Activated naive CD4-positive, alpha-beta T cell treated with anti-CD3 and anti-CD28 coated beads, Interleukin-2, amount 10 ng/mL, durations not matched to agents 7 days and 5 days (primary cell): ENCODE measurements at regions not wholly inside any gene's neighbourhood (a gene's known extent, or its start where the extent isn't known, plus 50 kb on each side); places are given as distances from the start of the nearest gene placed in this dataset.

Source experiments
- CTCF ChIA-PET: fragments of 350-600 bp; sonication (Branson Sonifier 250); formaldehyde crosslinking; loops from one replicate; lab custom pipeline; 2021; ENCODE audit warnings: antibody characterized with exemption; lab: Charles Lee
- DNase-seq: peaks from one replicate; pipeline ENCODE4 v3.0.0-alpha.2; 2020
- H3K27ac Mint-ChIP-seq: one replicate; pipeline ENCODE4 v1.8.0; 2021; ENCODE audit warnings: mild to moderate bottlenecking, moderate library complexity, mixed read lengths
- H3K27me3 Mint-ChIP-seq: one replicate; pipeline ENCODE4 v1.8.0; 2021; ENCODE audit warnings: mild to moderate bottlenecking, mixed read lengths
- H3K36me3 Mint-ChIP-seq: one replicate; pipeline ENCODE4 v1.8.0; 2021; ENCODE audit warnings: mixed read lengths
- H3K4me1 Mint-ChIP-seq: one replicate; pipeline ENCODE4 v1.8.0; 2021; ENCODE audit warnings: mixed read lengths
- H3K4me3 Mint-ChIP-seq: one replicate; pipeline ENCODE4 v1.8.0; 2021; ENCODE audit warnings: mild to moderate bottlenecking, moderate library complexity, mixed read lengths
- H3K9me3 Mint-ChIP-seq: one replicate; pipeline ENCODE4 v1.8.0; 2021; ENCODE audit warnings: mixed read lengths

GRCh38 chr12:127284021-127284420, 982.9 kb upstream of the TMEM132C start:
- peaks cover 11% of the 10 kb centered on the region for H3K27me3 Mint-ChIP-seq
- H3K9me3 Mint-ChIP-seq, result no peaks in the 10 kb centered on the region
- H3K36me3 Mint-ChIP-seq, result no peaks in the 10 kb centered on the region
- no peaks in the 10 kb centered on the region for H3K4me1 Mint-ChIP-seq
- CTCF ChIA-PET, result interaction anchor here (1.9 kb wide), 1 partner anchor 9 kb away, joined by 8 read pairs; no protein-coding TSS in a partner anchor
- no peak overlapping the region for H3K4me3 Mint-ChIP-seq
- DNase-seq, result no peak
- H3K27ac Mint-ChIP-seq, result peak overlapping the region; percentile 5

GRCh38 chr12:127284870-127285431, 982.0 kb upstream of the TMEM132C start:
- no peaks in the 10 kb centered on the region for H3K36me3 Mint-ChIP-seq

DNA sequence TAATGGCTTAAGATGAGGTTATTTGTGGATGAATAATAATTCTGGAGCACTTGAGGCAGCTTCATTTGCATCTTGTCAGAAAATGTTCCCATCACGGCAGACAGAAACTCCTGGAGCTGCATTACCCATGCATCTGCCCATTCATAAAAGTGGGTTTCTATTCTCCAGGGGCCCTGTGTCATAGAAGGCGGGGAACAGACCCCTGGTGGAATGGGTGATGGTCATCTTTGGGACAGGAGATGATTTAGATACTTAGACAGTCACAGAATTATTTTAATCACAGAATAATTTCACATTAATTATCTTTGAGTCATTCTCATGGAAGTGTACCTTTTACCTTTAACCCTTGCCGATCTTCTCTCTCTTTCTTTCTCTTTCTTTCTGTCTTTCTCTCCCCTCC, 980.7 kb upstream of the TMEM132C start:
- CTCF ChIA-PET, result no interaction called here
- H3K27me3 Mint-ChIP-seq, result peaks cover 7% of the 10 kb centered on the region
- no peak overlapping the region for H3K27ac Mint-ChIP-seq

More at GRCh38 chr12:127284870-127285431, 982.0 kb upstream of the TMEM132C start:
- CTCF ChIA-PET, result interaction anchor here (0.9 to 1.9 kb wide), 2 partner anchors 8 to 275 kb away, joined by 4 to 8 read pairs; no protein-coding TSS in a partner anchor
- no peak overlapping the region for H3K27ac Mint-ChIP-seq
- no peaks in the 10 kb centered on the region for H3K9me3 Mint-ChIP-seq
- no peaks in the 10 kb centered on the region for H3K4me1 Mint-ChIP-seq
- no peak for DNase-seq
- H3K4me3 Mint-ChIP-seq, result no peak overlapping the region
- peaks cover 11% of the 10 kb centered on the region for H3K27me3 Mint-ChIP-seq

DNA sequence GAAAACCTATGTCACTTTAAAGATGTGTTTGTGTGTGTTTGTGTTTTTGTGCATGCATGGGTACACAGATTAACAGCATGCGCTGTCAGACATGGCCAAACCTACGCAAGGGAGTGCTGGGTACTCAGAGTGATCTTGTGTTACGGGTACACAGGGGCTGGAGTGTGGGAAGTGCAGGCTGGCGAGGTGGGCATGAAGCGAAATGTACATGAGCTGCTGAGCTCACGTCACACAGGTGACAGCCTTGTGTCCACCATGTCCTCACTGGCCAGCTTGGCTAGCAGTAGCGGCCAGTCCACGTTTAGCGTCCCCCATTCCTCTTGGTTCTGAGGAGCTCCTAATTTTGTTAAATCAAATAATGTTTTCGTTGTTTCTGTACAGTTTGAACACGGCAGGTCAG, 979.7 kb upstream of the TMEM132C start:
- no peaks in the 10 kb centered on the region for H3K9me3 Mint-ChIP-seq
- DNase-seq, result no peak
- H3K27ac Mint-ChIP-seq, result no peak overlapping the region
- no peak overlapping the region for H3K4me3 Mint-ChIP-seq
- H3K36me3 Mint-ChIP-seq, result no peaks in the 10 kb centered on the region
- CTCF ChIA-PET, result no interaction called here
- no peaks in the 10 kb centered on the region for H3K4me1 Mint-ChIP-seq
- H3K27me3 Mint-ChIP-seq, result peaks cover 2% of the 10 kb centered on the region

More for the DNA sequence above, 980.7 kb upstream of the TMEM132C start:
- H3K4me3 Mint-ChIP-seq, result no peak overlapping the region
- no peak for DNase-seq
- no peaks in the 10 kb centered on the region for H3K9me3 Mint-ChIP-seq
- no peaks in the 10 kb centered on the region for H3K36me3 Mint-ChIP-seq
- H3K4me1 Mint-ChIP-seq, result no peaks in the 10 kb centered on the region

GRCh38 chr12:127290251-127290650, 976.7 kb upstream of the TMEM132C start:
- H3K4me1 Mint-ChIP-seq, result no peaks in the 10 kb centered on the region
- H3K27me3 Mint-ChIP-seq, result no peaks in the 10 kb centered on the region
- H3K9me3 Mint-ChIP-seq, result no peaks in the 10 kb centered on the region
- CTCF ChIA-PET, result interaction anchor here (1.1 to 1.5 kb wide), 4 partner anchors 10 to 181 kb away, joined by 3 to 5 read pairs (median 4); no protein-coding TSS in a partner anchor
- no peak overlapping the region for H3K27ac Mint-ChIP-seq
- DNase-seq, result no peak
- no peak overlapping the region for H3K4me3 Mint-ChIP-seq
- no peaks in the 10 kb centered on the region for H3K36me3 Mint-ChIP-seq

GRCh38 chr12:127292736-127293135, 974.2 kb upstream of the TMEM132C start:
- H3K36me3 Mint-ChIP-seq, result no peaks in the 10 kb centered on the region
- H3K9me3 Mint-ChIP-seq, result no peaks in the 10 kb centered on the region
- no peaks in the 10 kb centered on the region for H3K27me3 Mint-ChIP-seq
- H3K4me1 Mint-ChIP-seq, result no peaks in the 10 kb centered on the region
- CTCF ChIA-PET, result interaction anchor here (1.1 to 1.8 kb wide), 5 partner anchors 8 to 184 kb away, joined by 4 to 20 read pairs (median 8); no protein-coding TSS in a partner anchor
- DNase-seq, result no peak
- H3K27ac Mint-ChIP-seq, result no peak overlapping the region
- no peak overlapping the region for H3K4me3 Mint-ChIP-seq

DNA sequence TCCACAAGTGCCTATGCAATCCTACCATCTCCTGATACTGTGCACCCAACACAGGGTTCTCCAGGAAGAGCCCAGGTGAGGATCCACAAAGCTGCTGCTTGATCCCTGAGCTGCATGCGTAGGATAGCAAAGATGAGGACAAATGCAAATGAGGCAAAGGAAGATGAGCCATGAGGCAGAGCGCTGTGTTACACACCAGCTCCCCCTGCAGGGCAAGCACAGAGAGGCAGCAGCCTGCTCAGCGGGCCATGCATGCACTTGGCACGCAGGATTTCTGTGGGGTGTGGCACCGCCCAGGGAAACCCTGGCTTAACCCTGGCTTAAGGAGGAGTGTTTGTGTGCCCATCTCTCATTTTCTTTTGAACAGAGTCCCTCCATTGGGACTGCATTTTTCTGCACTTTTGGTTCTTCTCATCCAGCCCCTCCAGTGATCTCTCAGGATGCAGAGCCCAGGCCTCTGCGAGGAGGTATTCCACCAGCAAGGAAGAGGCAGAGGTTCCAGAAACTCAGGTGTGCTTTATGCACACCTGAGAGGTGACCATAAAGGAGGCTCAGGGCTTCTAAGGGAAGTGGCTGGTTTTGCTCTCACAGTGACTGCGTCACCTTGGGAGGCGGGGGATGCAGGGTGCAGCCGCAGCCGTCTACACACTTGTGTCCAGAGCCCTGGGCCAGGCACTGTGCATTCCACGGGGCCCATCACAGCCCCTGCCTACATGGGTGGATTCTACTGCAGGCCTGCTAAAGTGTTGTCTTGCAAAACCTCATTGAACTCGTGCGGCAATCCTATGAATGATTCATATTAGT, 973.3 kb upstream of the TMEM132C start:
- H3K27ac Mint-ChIP-seq, result no peak overlapping the region
- CTCF ChIA-PET, result interaction anchor here (1.1 to 1.8 kb wide), 5 partner anchors 9 to 185 kb away, joined by 4 to 20 read pairs (median 8); no protein-coding TSS in a partner anchor
- H3K27me3 Mint-ChIP-seq, result no peaks in the 10 kb centered on the region
- DNase-seq, result peak; percentile 68
- no peaks in the 10 kb centered on the region for H3K36me3 Mint-ChIP-seq
- no peak overlapping the region for H3K4me3 Mint-ChIP-seq
- H3K9me3 Mint-ChIP-seq, result no peaks in the 10 kb centered on the region
- no peaks in the 10 kb centered on the region for H3K4me1 Mint-ChIP-seq

DNA sequence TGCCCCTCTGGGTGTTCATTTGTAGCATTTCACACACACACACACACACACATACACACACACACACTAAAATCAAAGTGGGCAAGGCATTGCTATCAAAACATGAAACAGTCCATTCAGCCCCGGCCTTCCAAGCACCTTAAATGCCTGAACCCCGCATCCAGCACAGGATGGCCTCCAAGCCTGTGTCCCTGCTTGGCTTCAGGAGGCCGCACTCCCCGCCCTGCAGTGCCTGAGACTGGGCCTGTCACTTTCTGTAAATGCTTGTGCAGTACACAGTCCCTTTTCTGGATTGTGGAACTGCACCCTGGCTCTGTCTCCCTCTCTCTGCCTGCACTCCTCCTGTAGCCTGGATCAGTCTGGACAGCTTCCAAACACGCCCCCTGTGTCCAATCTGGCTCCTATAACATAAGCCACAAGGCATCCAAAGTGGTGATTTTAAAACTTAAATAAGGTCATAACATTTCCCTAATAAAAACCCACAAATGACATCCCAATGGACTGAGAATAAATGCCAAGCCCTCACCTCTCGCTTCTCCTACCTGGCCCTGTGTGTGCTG, 972.2 kb upstream of the TMEM132C start:
- no peaks in the 10 kb centered on the region for H3K4me1 Mint-ChIP-seq
- no peak overlapping the region for H3K4me3 Mint-ChIP-seq
- H3K36me3 Mint-ChIP-seq, result no peaks in the 10 kb centered on the region
- CTCF ChIA-PET, result no interaction called here
- DNase-seq, result no peak
- no peak overlapping the region for H3K27ac Mint-ChIP-seq
- H3K27me3 Mint-ChIP-seq, result no peaks in the 10 kb centered on the region
- H3K9me3 Mint-ChIP-seq, result no peaks in the 10 kb centered on the region

- CTCF ChIA-PET, result interaction anchor here (0.6 kb wide), 1 partner anchor 64 kb away, joined by 3 read pairs; no protein-coding TSS in a partner anchor
- DNase-seq, result no peak
- Mint-ChIP-seq H3K4me3 (no peak overlapping the region), H3K27me3 (no peaks in the 10 kb centered on the region), H3K9me3 (no peaks in the 10 kb centered on the region), H3K4me1 (no peaks in the 10 kb centered on the region), H3K36me3 (no peaks in the 10 kb centered on the region), H3K27ac (no peak overlapping the region)
Observed at GRCh38 chr12:127295630-127296029, 971.3 kb upstream of the TMEM132C start.

- no peaks in the 10 kb centered on the region for H3K4me1 Mint-ChIP-seq
- no peaks in the 10 kb centered on the region for H3K9me3 Mint-ChIP-seq
- CTCF ChIA-PET, result interaction anchor here (0.9 kb wide), 1 partner anchor 188 kb away, joined by 5 read pairs; no protein-coding TSS in a partner anchor
- no peaks in the 10 kb centered on the region for H3K27me3 Mint-ChIP-seq
- no peak overlapping the region for H3K4me3 Mint-ChIP-seq
- no peak overlapping the region for H3K27ac Mint-ChIP-seq
- no peaks in the 10 kb centered on the region for H3K36me3 Mint-ChIP-seq
- DNase-seq, result no peak
Observed at GRCh38 chr12:127296591-127296990, 970.4 kb upstream of the TMEM132C start.

DNA sequence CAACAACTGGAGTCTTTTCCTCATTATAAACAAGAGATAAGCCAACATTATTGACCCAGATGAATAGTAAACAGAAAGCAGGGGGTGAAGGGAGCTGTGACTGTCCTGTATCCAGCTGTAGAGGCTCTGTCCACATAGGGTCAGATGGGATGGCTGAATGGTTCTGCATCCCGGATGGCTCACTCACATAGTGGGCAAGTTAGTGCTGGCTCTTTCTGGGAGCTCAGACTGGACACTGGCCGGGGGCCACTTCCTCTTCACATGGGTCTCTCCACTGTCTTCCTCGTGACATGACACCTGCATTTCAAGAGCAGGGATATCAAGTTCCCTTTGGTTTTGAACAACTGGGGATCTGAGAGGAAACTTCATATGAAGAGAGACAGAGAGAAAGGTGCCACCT, 969.6 kb upstream of the TMEM132C start:
- CTCF ChIA-PET, result interaction anchor here (0.9 kb wide), 1 partner anchor 189 kb away, joined by 5 read pairs; no protein-coding TSS in a partner anchor
- H3K4me3 Mint-ChIP-seq, result no peak overlapping the region
- H3K9me3 Mint-ChIP-seq, result no peaks in the 10 kb centered on the region
- no peak overlapping the region for H3K27ac Mint-ChIP-seq
- H3K27me3 Mint-ChIP-seq, result no peaks in the 10 kb centered on the region
- no peaks in the 10 kb centered on the region for H3K4me1 Mint-ChIP-seq
- no peaks in the 10 kb centered on the region for H3K36me3 Mint-ChIP-seq
- no peak for DNase-seq

DNA sequence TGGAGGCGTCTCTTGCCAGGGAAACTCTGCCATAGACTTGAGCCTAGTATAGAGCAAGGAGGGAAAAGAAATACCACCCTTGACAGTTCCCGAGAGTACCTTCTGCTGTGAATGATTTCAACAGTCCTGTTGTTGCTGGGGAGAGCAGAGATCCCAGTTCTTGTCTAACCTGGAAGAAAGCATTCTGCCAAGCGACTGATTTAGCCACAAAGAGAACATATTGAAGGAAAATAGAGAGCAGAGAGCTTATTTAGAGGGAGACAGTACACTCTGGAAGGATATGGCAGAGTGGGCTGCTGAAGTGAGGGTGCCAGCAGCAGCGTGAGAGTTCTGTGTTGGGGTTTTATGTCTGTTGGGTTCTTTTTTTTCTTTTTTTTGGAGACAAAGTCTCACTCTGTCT, 966.9 kb upstream of the TMEM132C start:
- no peaks in the 10 kb centered on the region for H3K36me3 Mint-ChIP-seq
- no peaks in the 10 kb centered on the region for H3K27me3 Mint-ChIP-seq
- H3K4me3 Mint-ChIP-seq, result no peak overlapping the region
- DNase-seq, result no peak
- no peak overlapping the region for H3K27ac Mint-ChIP-seq
- CTCF ChIA-PET, result no interaction called here
- H3K4me1 Mint-ChIP-seq, result no peaks in the 10 kb centered on the region
- H3K9me3 Mint-ChIP-seq, result no peaks in the 10 kb centered on the region

DNA sequence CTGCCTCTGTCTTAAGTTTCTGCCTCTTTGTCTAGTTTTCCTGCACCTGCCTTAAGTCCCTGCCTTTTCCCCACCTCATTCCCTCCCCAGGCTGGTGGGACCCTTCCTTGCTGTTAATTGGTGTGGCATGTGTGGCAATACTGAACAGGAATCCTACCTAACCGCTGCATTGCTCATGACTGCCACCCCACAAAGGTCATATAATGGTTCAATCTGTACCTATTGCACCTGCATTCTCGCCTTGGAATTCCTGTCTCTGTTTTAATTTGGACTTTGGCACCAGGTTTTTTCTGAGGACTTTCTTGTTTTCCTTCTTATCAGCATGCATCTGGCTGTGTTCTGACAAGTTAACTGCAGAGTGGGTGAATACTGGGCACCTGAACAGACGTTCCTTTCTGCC, 966.2 kb upstream of the TMEM132C start:
- Mint-ChIP-seq H3K4me3 (no peak overlapping the region), H3K9me3 (no peaks in the 10 kb centered on the region), H3K27ac (no peak overlapping the region)

GRCh38 chr12:127301876-127302275, 965.1 kb upstream of the TMEM132C start:
- Mint-ChIP-seq H3K4me1 (no peaks in the 10 kb centered on the region), H3K36me3 (no peaks in the 10 kb centered on the region), H3K27ac (no peak overlapping the region), H3K4me3 (no peak overlapping the region), H3K27me3 (no peaks in the 10 kb centered on the region), H3K9me3 (no peaks in the 10 kb centered on the region)
- CTCF ChIA-PET, result interaction anchor here (1.2 kb wide), 1 partner anchor 52 kb away, joined by 3 read pairs; no protein-coding TSS in a partner anchor
- DNase-seq, result no peak

More for the DNA sequence above, 966.2 kb upstream of the TMEM132C start:
- H3K4me1 Mint-ChIP-seq, result no peaks in the 10 kb centered on the region
- H3K36me3 Mint-ChIP-seq, result no peaks in the 10 kb centered on the region
- H3K27me3 Mint-ChIP-seq, result no peaks in the 10 kb centered on the region
- no peak for DNase-seq
- CTCF ChIA-PET, result no interaction called here
